Epithelial cell of proximal tubule (primary cell): ENCODE measurements at regions not wholly inside any gene's neighbourhood (a gene's known extent, or its start where the extent isn't known, plus 50 kb on each side); places are given as distances from the start of the nearest gene placed in this dataset.
A peak's percentile ranks its signal among the peaks of the same experiment; 100 is the strongest.

Source experiments
- DNase-seq: peaks from one replicate; pipeline ENCODE4 v3.0.0-alpha.2; 2011; ENCODE audit warnings: low read depth
- H3K4me3 ChIP-seq: 2 replicates; pipeline ENCODE4 v1.5.1; 2011; ENCODE audit warnings: low read depth, mild to moderate bottlenecking, low read length
- TF ChIP-seq, protein P1 (sequence below): conservative IDR thresholded peaks from 2 replicates; pipeline ENCODE4 v1.5.1; 2012; ENCODE audit warnings: low read depth, mild to moderate bottlenecking, low read length

DNA sequence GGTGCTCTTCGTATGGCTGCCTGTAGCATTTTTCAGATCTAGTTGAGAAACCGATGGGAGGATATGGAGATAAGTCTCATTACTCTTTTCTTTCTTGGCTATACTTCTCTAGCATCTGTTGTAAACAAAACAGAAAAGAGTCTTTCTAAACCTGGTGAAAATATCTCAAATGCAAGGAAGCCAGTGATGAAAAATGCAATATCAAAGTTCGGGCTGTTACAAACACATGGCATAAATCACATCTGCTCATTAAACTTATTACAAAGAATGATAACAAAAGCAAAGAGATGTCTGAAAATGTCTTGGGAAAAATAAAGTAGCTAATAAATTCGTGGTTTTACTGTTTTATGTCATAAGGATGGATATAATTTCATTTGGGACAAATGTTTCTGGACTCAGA lies 71.8 kb upstream of the IGFBP3 start:
- no peak overlapping the region for H3K4me3 ChIP-seq
- TF ChIP-seq, protein P1, sequence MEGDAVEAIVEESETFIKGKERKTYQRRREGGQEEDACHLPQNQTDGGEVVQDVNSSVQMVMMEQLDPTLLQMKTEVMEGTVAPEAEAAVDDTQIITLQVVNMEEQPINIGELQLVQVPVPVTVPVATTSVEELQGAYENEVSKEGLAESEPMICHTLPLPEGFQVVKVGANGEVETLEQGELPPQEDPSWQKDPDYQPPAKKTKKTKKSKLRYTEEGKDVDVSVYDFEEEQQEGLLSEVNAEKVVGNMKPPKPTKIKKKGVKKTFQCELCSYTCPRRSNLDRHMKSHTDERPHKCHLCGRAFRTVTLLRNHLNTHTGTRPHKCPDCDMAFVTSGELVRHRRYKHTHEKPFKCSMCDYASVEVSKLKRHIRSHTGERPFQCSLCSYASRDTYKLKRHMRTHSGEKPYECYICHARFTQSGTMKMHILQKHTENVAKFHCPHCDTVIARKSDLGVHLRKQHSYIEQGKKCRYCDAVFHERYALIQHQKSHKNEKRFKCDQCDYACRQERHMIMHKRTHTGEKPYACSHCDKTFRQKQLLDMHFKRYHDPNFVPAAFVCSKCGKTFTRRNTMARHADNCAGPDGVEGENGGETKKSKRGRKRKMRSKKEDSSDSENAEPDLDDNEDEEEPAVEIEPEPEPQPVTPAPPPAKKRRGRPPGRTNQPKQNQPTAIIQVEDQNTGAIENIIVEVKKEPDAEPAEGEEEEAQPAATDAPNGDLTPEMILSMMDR, result no peak
- DNase-seq, result no peak

DNA sequence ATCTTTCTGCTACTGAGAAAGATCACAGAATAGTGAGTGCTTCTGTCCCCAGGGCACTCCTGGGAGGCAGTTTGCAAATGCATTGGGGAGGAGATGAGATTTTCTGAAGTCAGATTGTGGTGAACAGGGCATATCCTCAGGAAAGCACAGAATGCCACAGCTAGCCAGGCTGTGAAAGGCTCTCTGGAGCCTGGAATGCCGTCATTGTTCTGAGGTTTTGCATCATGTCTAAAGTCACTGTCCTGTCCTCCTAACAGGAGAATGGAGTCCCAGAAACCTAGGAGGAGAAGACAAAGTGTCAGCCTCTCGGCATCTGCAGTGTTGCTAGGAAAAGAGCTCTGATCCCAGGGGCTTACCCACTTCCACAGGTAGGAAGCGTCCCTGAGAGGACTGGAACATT lies 69.2 kb upstream of the IGFBP3 start:
- TF ChIP-seq, protein P1, result no peak
- no peak for DNase-seq
- no peak overlapping the region for H3K4me3 ChIP-seq

DNA sequence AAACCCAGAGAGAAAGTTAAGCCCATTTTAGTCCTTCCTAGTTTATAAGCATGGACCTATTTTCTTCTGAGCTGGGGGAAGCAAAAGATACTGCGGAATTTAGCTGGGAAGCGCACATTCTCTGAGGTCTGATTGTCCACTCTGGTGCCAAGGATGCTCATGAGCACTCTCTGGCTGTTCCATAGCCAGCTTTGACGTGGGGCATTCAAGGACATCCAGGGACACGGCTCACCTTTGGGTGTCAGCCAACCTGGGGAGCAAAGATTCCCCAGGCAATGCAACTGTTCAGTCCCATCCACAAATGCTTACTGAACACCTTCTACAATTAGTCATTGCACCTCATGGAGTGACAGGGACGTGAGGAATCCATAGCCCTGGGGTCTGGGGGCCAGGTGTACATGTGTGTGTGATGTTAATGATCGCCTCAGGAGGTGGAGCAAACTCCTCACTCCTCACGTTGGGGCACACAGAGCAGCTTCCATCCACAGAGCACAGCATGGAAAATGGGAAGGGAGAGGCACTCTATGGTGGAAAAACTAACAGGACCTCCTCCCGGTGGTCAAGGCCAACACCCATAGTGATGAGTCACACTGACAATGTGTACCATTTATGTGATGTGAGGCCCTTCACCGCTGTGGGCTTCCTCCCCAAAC lies 67.5 kb upstream of the IGFBP3 start:
- TF ChIP-seq, protein P1, result no peak
- H3K4me3 ChIP-seq, result no peak overlapping the region
- no peak for DNase-seq

DNA sequence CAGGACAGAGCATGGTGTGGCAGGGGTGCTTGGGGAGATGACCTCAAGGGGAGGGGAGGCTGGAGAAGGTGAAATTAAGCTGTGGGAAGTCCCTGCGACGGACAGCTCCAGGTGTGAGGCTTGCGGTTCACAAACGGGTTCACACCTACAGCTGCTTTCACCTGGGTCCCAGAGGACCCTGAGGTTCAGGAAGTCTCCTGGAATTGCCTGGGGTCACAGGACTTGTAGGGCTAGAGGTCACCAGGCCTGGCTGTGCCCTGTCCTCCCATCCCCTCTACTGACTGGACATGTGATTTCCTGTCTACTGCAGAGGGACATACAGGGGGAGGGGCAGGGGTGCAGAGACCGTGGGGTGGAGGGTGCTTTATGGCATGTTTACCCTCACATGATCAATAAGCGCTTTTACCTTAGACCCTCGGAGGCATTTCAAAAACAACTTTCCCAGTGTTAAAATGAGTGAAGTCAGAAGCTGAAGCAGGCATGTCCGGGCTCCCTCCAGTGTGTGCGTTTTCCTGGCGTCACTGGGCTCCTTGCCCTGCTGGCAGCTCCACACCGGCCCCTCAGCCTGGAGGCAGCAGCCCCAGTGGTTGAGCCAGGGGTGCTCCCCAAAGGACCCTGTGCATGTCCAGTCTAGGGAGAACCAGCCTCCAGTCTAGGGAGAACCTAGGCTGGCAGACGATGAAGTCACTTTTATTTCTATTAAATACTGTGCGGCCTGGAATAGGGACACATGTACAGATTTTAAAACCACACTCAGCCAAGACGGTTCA lies 66.6 kb upstream of the IGFBP3 start:
- TF ChIP-seq, protein P1, result no peak
- no peak overlapping the region for H3K4me3 ChIP-seq
- DNase-seq, result no peak

DNA sequence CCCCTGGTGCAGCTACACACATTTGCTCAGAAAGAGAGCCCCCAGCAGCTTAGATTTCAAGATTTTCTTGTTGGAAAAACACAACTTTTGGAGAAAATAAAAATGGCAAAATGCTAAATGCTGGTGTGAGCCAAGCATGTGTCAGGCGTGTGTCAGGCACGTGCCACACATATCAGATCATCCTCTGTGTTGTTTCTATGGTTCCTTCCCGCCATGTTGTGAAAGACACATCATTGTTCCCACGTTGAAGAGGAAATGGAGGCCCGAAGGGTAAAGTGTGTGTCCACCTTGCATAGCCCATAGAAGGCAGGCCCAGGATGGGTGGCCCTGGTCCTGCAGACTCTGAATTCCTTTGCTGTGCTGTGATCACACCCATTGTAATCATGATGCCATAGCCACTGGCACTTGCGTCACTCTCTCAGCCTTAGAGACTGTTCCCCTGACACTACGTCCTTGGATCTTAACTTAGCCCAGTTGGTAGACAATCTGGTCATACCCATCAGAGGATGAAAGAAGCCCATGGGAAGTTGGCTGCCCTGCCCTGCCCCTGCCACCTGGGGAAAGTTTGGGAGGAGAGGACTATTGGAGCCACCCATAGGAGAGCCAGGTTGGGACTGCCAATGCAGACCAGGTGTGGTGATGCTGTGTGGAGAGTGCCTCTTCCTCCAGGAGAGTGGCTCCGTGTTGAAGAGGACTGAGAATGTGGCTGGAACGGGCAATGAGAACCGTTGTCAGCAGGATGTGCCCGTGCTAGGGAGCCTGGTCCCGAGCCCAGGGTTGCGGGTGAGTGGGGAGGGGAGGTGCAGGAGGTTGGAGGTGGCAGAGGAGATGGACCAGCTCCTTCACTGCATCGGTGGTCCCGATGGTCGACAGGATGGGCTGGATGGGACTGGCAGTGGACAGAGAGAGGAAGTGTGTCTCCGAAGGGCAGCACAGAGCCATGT lies 65.6 kb upstream of the IGFBP3 start:
- TF ChIP-seq, protein P1, result no peak
- no peak overlapping the region for H3K4me3 ChIP-seq
- DNase-seq, result no peak

DNA sequence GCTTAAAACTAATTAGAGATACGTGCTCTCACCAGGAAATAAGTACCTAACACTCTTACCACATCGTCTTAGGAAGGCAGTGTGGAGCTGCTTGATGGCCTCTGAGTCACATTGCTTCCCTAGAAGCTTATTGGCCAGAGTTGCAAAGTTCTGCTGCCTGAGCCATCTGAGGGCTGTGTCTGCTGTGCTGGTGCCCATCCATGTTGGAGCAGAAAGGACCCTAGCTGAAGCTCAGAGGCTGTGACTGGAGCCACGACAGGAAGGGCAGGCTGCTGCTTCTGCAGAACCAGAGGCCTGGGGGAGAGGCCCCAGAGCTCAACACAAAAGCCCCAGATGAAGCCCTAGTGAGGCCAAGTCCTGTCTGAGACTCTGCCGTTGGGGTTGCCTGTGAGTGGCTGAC lies 64.8 kb upstream of the IGFBP3 start:
- no peak for DNase-seq
- no peak overlapping the region for H3K4me3 ChIP-seq
- TF ChIP-seq, protein P1, result peak; percentile 10
